GM19372 (cell line): ENCODE measurements at regions not wholly inside any gene's neighbourhood (a gene's known extent, or its start where the extent isn't known, plus 50 kb on each side); places are given as distances from the start of the nearest gene placed in this dataset.
"Not testable (repeated sequence)": the region's sequence is repeated elsewhere in the genome, so short reads cannot be mapped to it uniquely, and the experiment has no call there.

Experiments used
- ATAC-seq: cut with Tn5 transposase; IDR thresholded peaks from one replicate; pipeline ENCODE4 v1.9.1; 2021; ENCODE audit warnings: mild to moderate bottlenecking, low read depth, moderate library complexity; ENCODE audit not compliant: unreplicated experiment

GRCh38 chr9:94183240-94183999 lies 75.7 kb upstream of the ZNF169 start:
- ATAC-seq, result no peak

GRCh38 chr9:94188246-94188645 lies 70.9 kb upstream of the ZNF169 start:
- ATAC-seq, result no peak

- ATAC-seq, result not testable (repeated sequence)
These were observed 67.4 kb upstream of the ZNF169 start for GRCh38 chr9:94191706-94192105.

GRCh38 chr9:94198414-94198813 lies 60.7 kb upstream of the ZNF169 start:
- no peak for ATAC-seq

DNA sequence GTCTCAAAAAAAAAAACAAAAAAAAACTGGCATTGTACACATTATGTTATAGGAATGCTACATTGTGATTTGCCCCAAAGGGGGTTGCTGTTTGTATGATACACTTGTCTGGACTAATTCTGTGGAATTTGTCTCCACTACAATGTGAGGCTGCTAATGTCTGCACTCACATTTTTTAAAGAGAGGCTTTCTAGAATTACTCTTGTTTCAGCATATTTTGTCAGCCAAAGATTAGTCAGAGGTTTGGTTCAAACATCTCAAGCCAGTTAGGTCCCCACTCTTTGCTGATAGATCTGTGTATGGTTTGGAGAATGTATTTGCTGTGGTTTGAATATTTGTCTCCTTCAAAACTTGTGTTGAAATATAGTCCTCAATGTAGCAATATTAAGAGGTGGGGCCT lies 59.3 kb upstream of the ZNF169 start:
- ATAC-seq, result no peak

DNA sequence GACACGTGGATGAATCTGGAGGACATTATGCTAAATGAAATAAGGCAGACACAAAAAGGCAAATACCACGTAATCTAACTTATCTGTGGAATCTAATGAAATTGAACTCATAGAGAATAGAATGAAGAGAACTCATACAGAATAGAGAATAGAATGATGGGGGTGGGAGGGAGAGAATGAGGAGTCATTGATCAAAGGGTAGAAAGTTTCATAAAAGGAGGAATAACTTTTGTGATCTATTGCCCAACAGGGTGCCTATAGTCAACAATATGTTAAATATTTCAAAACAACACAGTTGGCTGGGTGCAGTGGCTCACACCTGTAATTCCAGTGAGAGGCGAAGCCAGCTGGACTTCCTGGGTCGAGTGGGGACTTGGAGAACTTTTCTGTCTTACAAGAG lies 54.9 kb upstream of the ZNF169 start:
- ATAC-seq, result no peak

- no peak for ATAC-seq
These were observed 51.3 kb upstream of the ZNF169 start for GRCh38 chr9:94207781-94208180.
